BLaER1 treated with 17β-estradiol and CSF1 and Interleukin-3, amounts not matched to agents 10 nM and 100 nM (cell line): ENCODE measurements at regions not wholly inside any gene's neighbourhood (a gene's known extent, or its start where the extent isn't known, plus 50 kb on each side); places are given as distances from the start of the nearest gene placed in this dataset.

Source experiments
- H3K27ac ChIP-seq, 11 experiments: shearing (Covaris generic); formaldehyde crosslinking; 2 replicates each; pipeline ENCODE4 v1.8.1; 2022
- H3K27me3 ChIP-seq, 11 experiments: shearing (Covaris generic); formaldehyde crosslinking; 2 replicates each; pipeline ENCODE4 v1.8.1; 2022
- H3K36me3 ChIP-seq, 11 experiments: shearing (Covaris generic); formaldehyde crosslinking; 2 replicates each; pipeline ENCODE4 v1.8.1; 2022
- H3K4me1 ChIP-seq, 10 experiments: shearing (Covaris generic); formaldehyde crosslinking; 2 replicates each; pipeline ENCODE4 v1.8.1; 2022
- H3K4me2 ChIP-seq, 11 experiments: shearing (Covaris generic); formaldehyde crosslinking; 2 replicates each; pipeline ENCODE4 v1.8.1; 2022
- H3K4me3 ChIP-seq, 10 experiments: shearing (Covaris generic); formaldehyde crosslinking; 2 replicates each; pipeline ENCODE4 v1.8.1; 2022
- H3K9ac ChIP-seq, 11 experiments: shearing (Covaris generic); formaldehyde crosslinking; 2 replicates each; pipeline ENCODE4 v1.8.1; 2022
- H3K9me3 ChIP-seq, 11 experiments: shearing (Covaris generic); formaldehyde crosslinking; replicated peaks in 1 of 11; 2 replicates each; pipeline ENCODE4 v1.8.1; 2022
- H4K20me1 ChIP-seq, 11 experiments: shearing (Covaris generic); formaldehyde crosslinking; 2 replicates each; pipeline ENCODE4 v1.8.1; 2022
- Cebpa-rat ChIP-seq, 11 experiments: shearing (Covaris generic); IDR thresholded peaks; 2 replicates each; pipeline ENCODE4 v1.8.1; 2022

GRCh38 chr5:35384658-35385057 is 154.4 kb upstream of the PRLR start:
- no peak for TF ChIP-seq Cebpa-rat (IDR thresholded peaks at IDR 0.05)
- H3K36me3 ChIP-seq, result no peaks in the 10 kb centered on the region
- H3K27me3 ChIP-seq, result no peaks in the 10 kb centered on the region
- no peaks in the 10 kb centered on the region for H3K4me1 ChIP-seq
- no peak overlapping the region for H3K27ac ChIP-seq
- no peak overlapping the region for H3K4me3 ChIP-seq
- H3K9ac ChIP-seq, result no peak overlapping the region
- H3K9me3 ChIP-seq, result peaks cover 0 to 5% (median 0%) of the 10 kb centered on the region in 11 experiments; a peak in 2 of 22 replicates
- no peak overlapping the region for H3K4me2 ChIP-seq
- no peaks in the 10 kb centered on the region for H4K20me1 ChIP-seq

GRCh38 chr5:35383041-35383440 is 152.8 kb upstream of the PRLR start:
- Histone ChIP-seq H3K4me2 (no peak overlapping the region), H3K9me3 (peaks cover 0 to 5% (median 0%) of the 10 kb centered on the region in 11 experiments; a peak in 2 of 22 replicates), H4K20me1 (no peaks in the 10 kb centered on the region), H3K4me3 (no peak overlapping the region), H3K27ac (no peak overlapping the region), H3K27me3 (no peaks in the 10 kb centered on the region), H3K36me3 (no peaks in the 10 kb centered on the region), H3K9ac (no peak overlapping the region), H3K4me1 (no peaks in the 10 kb centered on the region)
- TF ChIP-seq Cebpa-rat (IDR thresholded peaks at IDR 0.05), result no peak

- no peak for TF ChIP-seq Cebpa-rat (IDR thresholded peaks at IDR 0.05)
- Histone ChIP-seq H3K4me1 (no peaks in the 10 kb centered on the region), H4K20me1 (no peaks in the 10 kb centered on the region), H3K27ac (no peak overlapping the region), H3K27me3 (no peaks in the 10 kb centered on the region), H3K9ac (no peak overlapping the region), H3K36me3 (no peaks in the 10 kb centered on the region), H3K9me3 (no peaks in the 10 kb centered on the region), H3K4me2 (no peak overlapping the region), H3K4me3 (no peak overlapping the region)
Measured at GRCh38 chr5:35377653-35378052, 147.4 kb upstream of the PRLR start.

- Histone ChIP-seq H3K4me3 (no peak overlapping the region), H3K9ac (no peak overlapping the region), H3K27ac (no peak overlapping the region), H3K27me3 (no peaks in the 10 kb centered on the region), H3K4me2 (no peak overlapping the region), H4K20me1 (no peaks in the 10 kb centered on the region), H3K9me3 (no peaks in the 10 kb centered on the region), H3K4me1 (no peaks in the 10 kb centered on the region), H3K36me3 (no peaks in the 10 kb centered on the region)
- no peak for TF ChIP-seq Cebpa-rat (IDR thresholded peaks at IDR 0.05)
Measured at GRCh38 chr5:35374584-35374983, 144.3 kb upstream of the PRLR start.

- no peaks in the 10 kb centered on the region for H3K27me3 ChIP-seq
- H3K4me1 ChIP-seq, result no peaks in the 10 kb centered on the region
- no peak for TF ChIP-seq Cebpa-rat (IDR thresholded peaks at IDR 0.05)
- H3K36me3 ChIP-seq, result no peaks in the 10 kb centered on the region
- H3K4me3 ChIP-seq, result no peak overlapping the region
- no peak overlapping the region for H3K27ac ChIP-seq
- H4K20me1 ChIP-seq, result no peaks in the 10 kb centered on the region
- H3K9ac ChIP-seq, result no peak overlapping the region
- no peaks in the 10 kb centered on the region for H3K9me3 ChIP-seq
- H3K4me2 ChIP-seq, result no peak overlapping the region
Measured at GRCh38 chr5:35373249-35373648, 143.0 kb upstream of the PRLR start.

- no peak for TF ChIP-seq Cebpa-rat (IDR thresholded peaks at IDR 0.05)
- no peaks in the 10 kb centered on the region for H3K36me3 ChIP-seq
- no peaks in the 10 kb centered on the region for H4K20me1 ChIP-seq
- H3K27me3 ChIP-seq, result no peaks in the 10 kb centered on the region
- H3K4me2 ChIP-seq, result no peak overlapping the region
- no peak overlapping the region for H3K4me3 ChIP-seq
- H3K4me1 ChIP-seq, result no peaks in the 10 kb centered on the region
- no peak overlapping the region for H3K27ac ChIP-seq
- no peaks in the 10 kb centered on the region for H3K9me3 ChIP-seq
- no peak overlapping the region for H3K9ac ChIP-seq
Measured at GRCh38 chr5:35372482-35372881, 142.2 kb upstream of the PRLR start.

- Histone ChIP-seq H3K27me3 (no peaks in the 10 kb centered on the region), H3K4me1 (no peaks in the 10 kb centered on the region), H3K4me3 (no peak overlapping the region), H3K9me3 (no peaks in the 10 kb centered on the region), H4K20me1 (no peaks in the 10 kb centered on the region), H3K27ac (no peak overlapping the region), H3K4me2 (no peak overlapping the region), H3K36me3 (no peaks in the 10 kb centered on the region), H3K9ac (no peak overlapping the region)
- no peak for TF ChIP-seq Cebpa-rat (IDR thresholded peaks at IDR 0.05)
Measured at GRCh38 chr5:35371951-35372426, 141.7 kb upstream of the PRLR start.

GRCh38 chr5:35370871-35371270 is 140.6 kb upstream of the PRLR start:
- H4K20me1 ChIP-seq, result no peaks in the 10 kb centered on the region
- no peak for TF ChIP-seq Cebpa-rat (IDR thresholded peaks at IDR 0.05)
- H3K4me3 ChIP-seq, result no peak overlapping the region
- H3K9ac ChIP-seq, result no peak overlapping the region
- H3K27me3 ChIP-seq, result no peaks in the 10 kb centered on the region
- no peaks in the 10 kb centered on the region for H3K4me1 ChIP-seq
- no peaks in the 10 kb centered on the region for H3K9me3 ChIP-seq
- no peaks in the 10 kb centered on the region for H3K36me3 ChIP-seq
- H3K27ac ChIP-seq, result no peak overlapping the region
- no peak overlapping the region for H3K4me2 ChIP-seq

- Histone ChIP-seq H4K20me1 (no peaks in the 10 kb centered on the region), H3K27me3 (no peaks in the 10 kb centered on the region), H3K36me3 (no peaks in the 10 kb centered on the region), H3K9me3 (no peaks in the 10 kb centered on the region), H3K4me2 (no peak overlapping the region), H3K4me1 (no peaks in the 10 kb centered on the region), H3K4me3 (no peak overlapping the region), H3K27ac (no peak overlapping the region), H3K9ac (no peak overlapping the region)
- TF ChIP-seq Cebpa-rat (IDR thresholded peaks at IDR 0.05), result no peak
Measured at GRCh38 chr5:35369965-35370790, 139.9 kb upstream of the PRLR start.

- Histone ChIP-seq H3K9me3 (no peaks in the 10 kb centered on the region), H3K27me3 (no peaks in the 10 kb centered on the region), H4K20me1 (no peaks in the 10 kb centered on the region), H3K4me3 (no peak overlapping the region), H3K4me1 (no peaks in the 10 kb centered on the region), H3K36me3 (no peaks in the 10 kb centered on the region), H3K9ac (no peak overlapping the region), H3K4me2 (no peak overlapping the region), H3K27ac (no peak overlapping the region)
- TF ChIP-seq Cebpa-rat (IDR thresholded peaks at IDR 0.05), result no peak
Measured at GRCh38 chr5:35367526-35367925, 137.2 kb upstream of the PRLR start.
